ENCODE measurements at regions not wholly inside any gene's neighbourhood (a gene's known extent, or its start where the extent isn't known, plus 50 kb on each side); places are given as distances from the start of the nearest gene placed in this dataset.

DNA sequence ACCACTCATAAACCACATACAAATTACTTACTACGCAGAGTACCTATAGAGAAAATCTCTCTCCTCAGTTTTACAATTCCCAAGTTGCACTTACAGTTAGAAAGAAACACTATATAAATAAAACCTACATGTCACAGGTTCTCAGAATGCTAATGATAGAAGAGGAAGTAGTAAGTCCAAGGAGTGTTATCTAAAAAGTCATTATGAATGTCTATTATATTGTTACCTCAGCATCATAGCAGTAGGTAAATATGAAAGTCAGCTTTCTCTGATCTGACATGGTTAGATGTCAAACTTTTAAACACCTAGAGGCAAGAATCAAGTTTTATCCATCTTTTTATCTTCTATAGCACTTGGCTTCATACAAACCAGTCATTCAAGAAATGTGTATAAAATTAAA, 163.2 kb upstream of the FAM241A start:
- TF ChIP-seq, protein P1, sequence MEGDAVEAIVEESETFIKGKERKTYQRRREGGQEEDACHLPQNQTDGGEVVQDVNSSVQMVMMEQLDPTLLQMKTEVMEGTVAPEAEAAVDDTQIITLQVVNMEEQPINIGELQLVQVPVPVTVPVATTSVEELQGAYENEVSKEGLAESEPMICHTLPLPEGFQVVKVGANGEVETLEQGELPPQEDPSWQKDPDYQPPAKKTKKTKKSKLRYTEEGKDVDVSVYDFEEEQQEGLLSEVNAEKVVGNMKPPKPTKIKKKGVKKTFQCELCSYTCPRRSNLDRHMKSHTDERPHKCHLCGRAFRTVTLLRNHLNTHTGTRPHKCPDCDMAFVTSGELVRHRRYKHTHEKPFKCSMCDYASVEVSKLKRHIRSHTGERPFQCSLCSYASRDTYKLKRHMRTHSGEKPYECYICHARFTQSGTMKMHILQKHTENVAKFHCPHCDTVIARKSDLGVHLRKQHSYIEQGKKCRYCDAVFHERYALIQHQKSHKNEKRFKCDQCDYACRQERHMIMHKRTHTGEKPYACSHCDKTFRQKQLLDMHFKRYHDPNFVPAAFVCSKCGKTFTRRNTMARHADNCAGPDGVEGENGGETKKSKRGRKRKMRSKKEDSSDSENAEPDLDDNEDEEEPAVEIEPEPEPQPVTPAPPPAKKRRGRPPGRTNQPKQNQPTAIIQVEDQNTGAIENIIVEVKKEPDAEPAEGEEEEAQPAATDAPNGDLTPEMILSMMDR (IDR thresholded peaks at IDR 0.05): no peak
- no peak for TF ChIP-seq ZFX (IDR thresholded peaks at IDR 0.05; ENCODE audit: borderline replicate concordance)
